Right ventricle myocardium superior (tissue), 1 donor: ENCODE measurements at regions not wholly inside any gene's neighbourhood (a gene's known extent, or its start where the extent isn't known, plus 50 kb on each side); places are given as distances from the start of the nearest gene placed in this dataset.
A peak's percentile ranks its signal among the peaks of the same experiment; 100 is the strongest.

Experiments
- ATAC-seq: fragments of 200-7000 bp; cut with Tn5 transposase; one replicate; pipeline ENCODE4 v1.9.1; 2020; ENCODE audit warnings: mild to moderate bottlenecking; ENCODE audit not compliant: poor library complexity
- DNase-seq: peaks from one replicate; pipeline ENCODE4 v3.0.0-alpha.2; 2020
- intact Hi-C: fragments of 100-400 bp; cut with DNase I; formaldehyde crosslinking; loops from one replicate; pipeline ENCODE4 v1.11.2; 2022
- donor health status: DM: no; HTN: yes; CAD: no; lungs with severe emphysema.

GRCh38 chr2:16264491-16264890 lies 324.1 kb downstream of the MYCN start:
- DNase-seq (no peak), ATAC-seq (no peak)
- intact Hi-C loops = no loop called here

- DNase-seq (no peak), ATAC-seq (no peak)
- intact Hi-C loops = no loop called here
Measured at GRCh38 chr2:16263241-16263890, 323.0 kb downstream of the MYCN start.

GRCh38 chr2:16262526-16263178 lies 322.3 kb downstream of the MYCN start:
- ATAC-seq = no peak

GRCh38 chr2:16261791-16262190 lies 321.4 kb downstream of the MYCN start:
- ATAC-seq = no peak
- no peak for DNase-seq
- intact Hi-C loops = no loop called here

More at GRCh38 chr2:16262526-16263178, 322.3 kb downstream of the MYCN start:
- DNase-seq = no peak
- intact Hi-C loops = no loop called here

GRCh38 chr2:16261071-16261470 lies 320.7 kb downstream of the MYCN start:
- ATAC-seq = no peak
- no peak for DNase-seq
- intact Hi-C loops = no loop called here

GRCh38 chr2:16260041-16260830 lies 319.9 kb downstream of the MYCN start:
- no peak for DNase-seq
- intact Hi-C loops = no loop called here
- ATAC-seq = peak; percentile 22

- DNase-seq (no peak), ATAC-seq (no peak)
- intact Hi-C loops = no loop called here
Measured at GRCh38 chr2:16259010-16259409, 318.7 kb downstream of the MYCN start.

GRCh38 chr2:16258350-16258749 lies 318.0 kb downstream of the MYCN start:
- no peak for DNase-seq
- intact Hi-C loops = no loop called here
- no peak for ATAC-seq

GRCh38 chr2:16257322-16258028 lies 317.1 kb downstream of the MYCN start:
- ATAC-seq (no peak), DNase-seq (no peak)
- intact Hi-C loops = no loop called here

- DNase-seq (no peak), ATAC-seq (no peak)
- intact Hi-C loops = no loop called here
Measured at GRCh38 chr2:16256601-16257321, 316.4 kb downstream of the MYCN start.

- ATAC-seq = no peak
- DNase-seq = no peak
- intact Hi-C loops = no loop called here
Measured at GRCh38 chr2:16255120-16255519, 314.8 kb downstream of the MYCN start.

- intact Hi-C loops = no loop called here
Measured at GRCh38 chr2:16254356-16254965, 314.1 kb downstream of the MYCN start.

GRCh38 chr2:16253291-16253690 lies 312.9 kb downstream of the MYCN start:
- DNase-seq = no peak
- no peak for ATAC-seq
- intact Hi-C loops = no loop called here

More at GRCh38 chr2:16254356-16254965, 314.1 kb downstream of the MYCN start:
- DNase-seq (no peak), ATAC-seq (no peak)

GRCh38 chr2:16252891-16253290 lies 312.5 kb downstream of the MYCN start:
- no peak for ATAC-seq
- intact Hi-C loops = no loop called here
- no peak for DNase-seq

GRCh38 chr2:16252251-16252650 lies 311.9 kb downstream of the MYCN start:
- intact Hi-C loops = no loop called here
- ATAC-seq = no peak
- no peak for DNase-seq

- intact Hi-C loops = no loop called here
- DNase-seq = no peak
- no peak for ATAC-seq
Measured at GRCh38 chr2:16251511-16252225, 311.3 kb downstream of the MYCN start.

- intact Hi-C loops = no loop called here
- DNase-seq (no peak), ATAC-seq (no peak)
Measured at GRCh38 chr2:16250886-16251285, 310.5 kb downstream of the MYCN start.

- ATAC-seq (no peak), DNase-seq (no peak)
- intact Hi-C loops = no loop called here
Measured at GRCh38 chr2:16250466-16250865, 310.1 kb downstream of the MYCN start.
